ENCODE measurements at regions not wholly inside any gene's neighbourhood (a gene's known extent, or its start where the extent isn't known, plus 50 kb on each side); places are given as distances from the start of the nearest gene placed in this dataset.

DNA sequence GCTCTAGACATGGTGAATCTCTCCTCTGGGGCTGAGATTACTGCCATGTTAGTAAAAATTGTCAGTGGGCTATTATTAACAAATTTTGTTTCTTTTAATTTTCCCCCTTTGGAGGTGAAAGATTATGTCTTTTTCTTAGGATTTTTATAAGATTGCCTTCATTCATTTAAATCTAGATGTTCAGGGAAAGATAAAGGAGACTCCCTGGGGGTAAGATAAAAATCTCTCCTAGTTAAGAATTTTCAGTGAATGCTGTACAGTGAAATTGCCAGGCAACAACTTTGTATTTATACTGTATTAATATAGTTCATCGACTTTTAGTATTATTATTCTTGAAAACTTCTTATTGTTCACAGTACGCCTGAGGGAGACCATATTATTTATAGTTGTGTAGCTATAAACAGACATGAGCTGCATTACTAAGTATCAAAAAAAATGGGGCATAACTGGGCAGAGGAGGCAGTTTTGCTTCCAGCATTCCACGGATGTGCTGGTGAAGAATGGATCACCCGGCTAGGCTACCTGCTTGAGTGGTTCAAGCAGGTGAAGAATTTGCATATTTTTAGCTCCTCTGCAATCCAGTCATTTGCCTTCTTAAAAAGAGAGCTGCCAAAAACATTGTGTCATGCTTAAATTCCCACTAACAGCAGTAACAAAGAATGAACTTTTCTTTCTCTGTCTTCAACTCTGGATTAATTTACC lies 552.1 kb downstream of the DNAJB9 start:
- TF ChIP-seq POLR2A (IDR thresholded peaks at IDR 0.05), result no peak
- TF ChIP-seq, protein P1, sequence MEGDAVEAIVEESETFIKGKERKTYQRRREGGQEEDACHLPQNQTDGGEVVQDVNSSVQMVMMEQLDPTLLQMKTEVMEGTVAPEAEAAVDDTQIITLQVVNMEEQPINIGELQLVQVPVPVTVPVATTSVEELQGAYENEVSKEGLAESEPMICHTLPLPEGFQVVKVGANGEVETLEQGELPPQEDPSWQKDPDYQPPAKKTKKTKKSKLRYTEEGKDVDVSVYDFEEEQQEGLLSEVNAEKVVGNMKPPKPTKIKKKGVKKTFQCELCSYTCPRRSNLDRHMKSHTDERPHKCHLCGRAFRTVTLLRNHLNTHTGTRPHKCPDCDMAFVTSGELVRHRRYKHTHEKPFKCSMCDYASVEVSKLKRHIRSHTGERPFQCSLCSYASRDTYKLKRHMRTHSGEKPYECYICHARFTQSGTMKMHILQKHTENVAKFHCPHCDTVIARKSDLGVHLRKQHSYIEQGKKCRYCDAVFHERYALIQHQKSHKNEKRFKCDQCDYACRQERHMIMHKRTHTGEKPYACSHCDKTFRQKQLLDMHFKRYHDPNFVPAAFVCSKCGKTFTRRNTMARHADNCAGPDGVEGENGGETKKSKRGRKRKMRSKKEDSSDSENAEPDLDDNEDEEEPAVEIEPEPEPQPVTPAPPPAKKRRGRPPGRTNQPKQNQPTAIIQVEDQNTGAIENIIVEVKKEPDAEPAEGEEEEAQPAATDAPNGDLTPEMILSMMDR (IDR thresholded peaks at IDR 0.05), result no peak

Data from right lobe of liver (tissue), 4 donors.